GM10266 (cell line): ENCODE measurements at regions not wholly inside any gene's neighbourhood (a gene's known extent, or its start where the extent isn't known, plus 50 kb on each side); places are given as distances from the start of the nearest gene placed in this dataset.

Source experiments
- DNase-seq: peaks from one replicate; pipeline ENCODE4 v3.0.0; 2012; ENCODE audit errors: extremely low spot score
- CTCF ChIP-seq: IDR thresholded peaks from 2 replicates; pipeline ENCODE4 v1.5.1; 2012; ENCODE audit warnings: mild to moderate bottlenecking, low read depth; ENCODE audit not compliant: control insufficient read depth, insufficient read depth; ENCODE audit errors: missing control alignments

- TF ChIP-seq CTCF = no peak
- DNase-seq = no peak
Observed at GRCh38 chr9:108070861-108071260, 581.3 kb upstream of the KLF4 start.

- no peak for DNase-seq
- no peak for TF ChIP-seq CTCF
Observed at GRCh38 chr9:108069991-108070390, 580.4 kb upstream of the KLF4 start.

- no peak for DNase-seq
- TF ChIP-seq CTCF = no peak
Observed at GRCh38 chr9:108062680-108063079, 573.1 kb upstream of the KLF4 start.

- TF ChIP-seq CTCF = no peak
- DNase-seq = no peak
Observed at GRCh38 chr9:108060175-108060574, 570.6 kb upstream of the KLF4 start.

GRCh38 chr9:108058135-108058814 is 568.7 kb upstream of the KLF4 start:
- no peak for DNase-seq
- TF ChIP-seq CTCF = no peak

GRCh38 chr9:108057421-108058134 is 568.0 kb upstream of the KLF4 start:
- no peak for TF ChIP-seq CTCF
- DNase-seq = no peak

GRCh38 chr9:108056805-108057386 is 567.3 kb upstream of the KLF4 start:
- DNase-seq = no peak
- no peak for TF ChIP-seq CTCF
